Stimulated activated CD8-positive, alpha-beta memory T cell treated with anti-CD3 and anti-CD28 coated beads, Interleukin-7, amount 100 ng/mL, for 24 hours (primary cell): ENCODE measurements at regions not wholly inside any gene's neighbourhood (a gene's known extent, or its start where the extent isn't known, plus 50 kb on each side); places are given as distances from the start of the nearest gene placed in this dataset.
"Not testable (repeated sequence)": the region's sequence is repeated elsewhere in the genome, so short reads cannot be mapped to it uniquely, and the experiment has no call there.

Experiments
- DNase-seq: peaks from one replicate; pipeline ENCODE4 v3.0.0-alpha.2; 2020; ENCODE audit warnings: low read depth

- DNase-seq = no peak
These were observed 327.2 kb upstream of the CXADR start for GRCh38 chr21:17185674-17186073.

GRCh38 chr21:17189963-17190362, 322.9 kb upstream of the CXADR start:
- no peak for DNase-seq

GRCh38 chr21:17191346-17191993, 321.4 kb upstream of the CXADR start:
- no peak for DNase-seq

- DNase-seq = no peak
These were observed 317.5 kb upstream of the CXADR start for GRCh38 chr21:17195351-17195750.

GRCh38 chr21:17195976-17196375, 316.9 kb upstream of the CXADR start:
- no peak for DNase-seq

- DNase-seq = no peak
These were observed 316.2 kb upstream of the CXADR start for GRCh38 chr21:17196623-17197022.

- DNase-seq = no peak
These were observed 314.8 kb upstream of the CXADR start for GRCh38 chr21:17197996-17198395.

- no peak for DNase-seq
These were observed 312.6 kb upstream of the CXADR start for GRCh38 chr21:17200250-17200649.

- no peak for DNase-seq
These were observed 311.0 kb upstream of the CXADR start for GRCh38 chr21:17201741-17202260.

- DNase-seq = no peak
These were observed 298.0 kb upstream of the CXADR start for GRCh38 chr21:17214801-17215200.

- not testable (repeated sequence) for DNase-seq
These were observed 293.8 kb upstream of the CXADR start for GRCh38 chr21:17219050-17219449.

GRCh38 chr21:17231124-17231523, 281.7 kb upstream of the CXADR start:
- no peak for DNase-seq

GRCh38 chr21:17231771-17232170, 281.1 kb upstream of the CXADR start:
- DNase-seq = no peak

GRCh38 chr21:17238468-17238867, 274.4 kb upstream of the CXADR start:
- no peak for DNase-seq

- no peak for DNase-seq
These were observed 262.0 kb upstream of the CXADR start for GRCh38 chr21:17250778-17251241.

- DNase-seq = no peak
These were observed 255.1 kb upstream of the CXADR start for GRCh38 chr21:17257784-17258183.

GRCh38 chr21:17264182-17264581, 248.7 kb upstream of the CXADR start:
- DNase-seq = no peak

- DNase-seq = no peak
These were observed 243.1 kb upstream of the CXADR start for GRCh38 chr21:17269760-17270159.

- no peak for DNase-seq
These were observed 242.6 kb upstream of the CXADR start for GRCh38 chr21:17270229-17270628.

GRCh38 chr21:17279663-17280062, 233.2 kb upstream of the CXADR start:
- DNase-seq = no peak

- not testable (repeated sequence) for DNase-seq
These were observed 219.8 kb upstream of the CXADR start for GRCh38 chr21:17293016-17293562.

GRCh38 chr21:17295997-17296396, 216.8 kb upstream of the CXADR start:
- DNase-seq = no peak

GRCh38 chr21:17299576-17299975, 213.3 kb upstream of the CXADR start:
- not testable (repeated sequence) for DNase-seq

- not testable (repeated sequence) for DNase-seq
These were observed 185.1 kb upstream of the CXADR start for GRCh38 chr21:17327715-17328114.
